Suprapubic skin (tissue), 4 donors: ENCODE measurements at regions not wholly inside any gene's neighbourhood (a gene's known extent, or its start where the extent isn't known, plus 50 kb on each side); places are given as distances from the start of the nearest gene placed in this dataset.

Experiments
- DNase-seq, 2 donors: peaks; one replicate each; pipeline ENCODE4 v3.0.0-alpha.2; 2019; ENCODE audit warnings: low spot score in 2 of 2
- H3K27ac ChIP-seq: fragments of 200-600 bp; sonication (generic); one replicate; pipeline ENCODE4 v1.5.1; 2019
- H3K27me3 ChIP-seq: fragments of 200-600 bp; sonication (generic); one replicate; pipeline ENCODE4 v1.5.1; 2019
- H3K36me3 ChIP-seq: fragments of 200-600 bp; sonication (generic); one replicate; pipeline ENCODE4 v1.5.1; 2019
- H3K4me1 ChIP-seq: fragments of 200-600 bp; sonication (generic); one replicate; pipeline ENCODE4 v1.5.1; 2019
- H3K4me3 ChIP-seq: fragments of 200-600 bp; sonication (generic); one replicate; pipeline ENCODE4 v1.5.1; 2019; ENCODE audit warnings: mild to moderate bottlenecking
- H3K9me3 ChIP-seq: fragments of 200-600 bp; sonication (generic); one replicate; pipeline ENCODE4 v1.5.1; 2019
- CTCF ChIP-seq, 2 donors: fragments of 200-600 bp in 1 of 2; fragments of 450-650 bp in 1 of 2; sonication (generic) in 1 of 2; IDR thresholded peaks; one replicate each; pipeline ENCODE4 v1.5.1; 2016 to 2019; ENCODE audit warnings: antibody characterized with exemption in 2 of 2, mild to moderate bottlenecking in 1 of 2, moderate library complexity in 1 of 2
- EP300 ChIP-seq: sonication (generic); formaldehyde crosslinking; IDR thresholded peaks from one replicate; pipeline ENCODE4 v1.6.1; 2017; ENCODE audit warnings: antibody characterized with exemption
- POLR2A ChIP-seq, 2 donors: fragments of 450-650 bp; IDR thresholded peaks; one replicate each; pipeline ENCODE4 v1.6.1; 2017; ENCODE audit warnings: antibody characterized with exemption in 2 of 2, mild to moderate bottlenecking in 2 of 2, moderate library complexity in 2 of 2
- POLR2AphosphoS5 ChIP-seq, 3 donors: sonication (generic); formaldehyde crosslinking; IDR thresholded peaks; one replicate each; pipeline ENCODE4 v1.6.1; 2017; ENCODE audit warnings: antibody characterized with exemption in 3 of 3
- WGBS: methylation state at CpG from one replicate; pipeline ENCODE4 v1.1.5; 2018; 5-methylcytosine and 5-hydroxymethylcytosine counted together

GRCh38 chr2:118265873-118266455 lies 177.7 kb downstream of the INSIG2 start:
- no peak for DNase-seq
- H3K4me3 ChIP-seq, result no peak overlapping the region
- no peak overlapping the region for H3K27ac ChIP-seq
- 86% methylated on average over 3 of the region's 3 CpGs for WGBS
- H3K36me3 ChIP-seq, result no peaks in the 10 kb centered on the region
- no peaks in the 10 kb centered on the region for H3K4me1 ChIP-seq
- H3K27me3 ChIP-seq, result no peaks in the 10 kb centered on the region
- TF ChIP-seq POLR2A (IDR thresholded peaks at IDR 0.05), result no peak
- TF ChIP-seq EP300, result no peak
- no peak for TF ChIP-seq POLR2AphosphoS5 (IDR thresholded peaks at IDR 0.05)
- TF ChIP-seq CTCF (IDR thresholded peaks at IDR 0.05), result no peak
- H3K9me3 ChIP-seq, result no peaks in the 10 kb centered on the region

- Histone ChIP-seq H3K4me3 (no peak overlapping the region), H3K36me3 (no peaks in the 10 kb centered on the region), H3K9me3 (no peaks in the 10 kb centered on the region), H3K27me3 (no peaks in the 10 kb centered on the region), H3K27ac (no peak overlapping the region), H3K4me1 (no peaks in the 10 kb centered on the region)
- WGBS, result 68% methylated on average over 7 of the region's 7 CpGs
- DNase-seq, result no peak
- TF ChIP-seq POLR2A (IDR thresholded peaks at IDR 0.05) (no peak), CTCF (IDR thresholded peaks at IDR 0.05) (no peak), EP300 (no peak), POLR2AphosphoS5 (IDR thresholded peaks at IDR 0.05) (no peak)
Measured at GRCh38 chr2:118264232-118264990, 176.1 kb downstream of the INSIG2 start.

GRCh38 chr2:118257696-118258095 lies 169.4 kb downstream of the INSIG2 start:
- no peak for DNase-seq
- Histone ChIP-seq H3K27me3 (peaks cover 3% of the 10 kb centered on the region), H3K4me1 (no peaks in the 10 kb centered on the region), H3K36me3 (no peaks in the 10 kb centered on the region), H3K4me3 (no peak overlapping the region), H3K27ac (no peak overlapping the region), H3K9me3 (no peaks in the 10 kb centered on the region)
- no peak for TF ChIP-seq POLR2A (IDR thresholded peaks at IDR 0.05)
- no peak for TF ChIP-seq POLR2AphosphoS5 (IDR thresholded peaks at IDR 0.05)
- no peak for TF ChIP-seq EP300
- TF ChIP-seq CTCF (IDR thresholded peaks at IDR 0.05), result no peak
- WGBS, result 91% methylated on average over 2 of the region's 2 CpGs

GRCh38 chr2:118255771-118256372 lies 167.6 kb downstream of the INSIG2 start:
- H3K27me3 ChIP-seq, result peaks cover 3% of the 10 kb centered on the region
- no peak for TF ChIP-seq CTCF (IDR thresholded peaks at IDR 0.05)
- TF ChIP-seq POLR2AphosphoS5 (IDR thresholded peaks at IDR 0.05), result no peak
- TF ChIP-seq EP300, result no peak
- TF ChIP-seq POLR2A (IDR thresholded peaks at IDR 0.05), result no peak
- no peaks in the 10 kb centered on the region for H3K9me3 ChIP-seq
- H3K27ac ChIP-seq, result no peak overlapping the region
- H3K4me3 ChIP-seq, result no peak overlapping the region
- 74% methylated on average over 4 of the region's 5 CpGs for WGBS
- H3K4me1 ChIP-seq, result no peaks in the 10 kb centered on the region
- no peaks in the 10 kb centered on the region for H3K36me3 ChIP-seq
- DNase-seq, result no peak

- TF ChIP-seq POLR2AphosphoS5 (IDR thresholded peaks at IDR 0.05) (no peak), EP300 (no peak), POLR2A (IDR thresholded peaks at IDR 0.05) (no peak), CTCF (IDR thresholded peaks at IDR 0.05) (no peak)
- Histone ChIP-seq H3K9me3 (no peaks in the 10 kb centered on the region), H3K4me1 (no peaks in the 10 kb centered on the region), H3K27me3 (peaks cover 3% of the 10 kb centered on the region), H3K27ac (no peak overlapping the region), H3K4me3 (no peak overlapping the region), H3K36me3 (no peaks in the 10 kb centered on the region)
- 72% methylated on average over 2 of the region's 2 CpGs for WGBS
- no peak for DNase-seq
Measured at GRCh38 chr2:118255301-118255700, 167.0 kb downstream of the INSIG2 start.
